DOHH2 (cell line): ENCODE measurements at regions not wholly inside any gene's neighbourhood (a gene's known extent, or its start where the extent isn't known, plus 50 kb on each side); places are given as distances from the start of the nearest gene placed in this dataset.

Experiments used
- CTCF ChIP-seq: fragments of 200-600 bp; sonication (generic); IDR thresholded peaks from one replicate; pipeline ENCODE4 v1.5.1; 2014; ENCODE audit warnings: antibody characterized with exemption, mild to moderate bottlenecking, low read depth, low read length; ENCODE audit not compliant: poor library complexity, severe bottlenecking
- EZH2phosphoT487 ChIP-seq: fragments of 200-600 bp; sonication (generic); IDR thresholded peaks from 2 replicates; pipeline ENCODE4 v1.6.1; 2017; ENCODE audit warnings: borderline replicate concordance, mild to moderate bottlenecking, antibody characterized with exemption, low read length, moderate library complexity, mixed read lengths

- no peak for TF ChIP-seq CTCF
- no peak for TF ChIP-seq EZH2phosphoT487
These were observed 236.9 kb downstream of the NSG2 start for GRCh38 chr5:174282391-174282790.
